ENCODE measurements at regions not wholly inside any gene's neighbourhood (a gene's known extent, or its start where the extent isn't known, plus 50 kb on each side); places are given as distances from the start of the nearest gene placed in this dataset.

- no peak for DNase-seq
Measured at GRCh38 chr4:23332313-23332712, 557.5 kb downstream of the PPARGC1A start.

GRCh38 chr4:23327120-23327519 lies 562.7 kb downstream of the PPARGC1A start:
- no peak for DNase-seq

DNA sequence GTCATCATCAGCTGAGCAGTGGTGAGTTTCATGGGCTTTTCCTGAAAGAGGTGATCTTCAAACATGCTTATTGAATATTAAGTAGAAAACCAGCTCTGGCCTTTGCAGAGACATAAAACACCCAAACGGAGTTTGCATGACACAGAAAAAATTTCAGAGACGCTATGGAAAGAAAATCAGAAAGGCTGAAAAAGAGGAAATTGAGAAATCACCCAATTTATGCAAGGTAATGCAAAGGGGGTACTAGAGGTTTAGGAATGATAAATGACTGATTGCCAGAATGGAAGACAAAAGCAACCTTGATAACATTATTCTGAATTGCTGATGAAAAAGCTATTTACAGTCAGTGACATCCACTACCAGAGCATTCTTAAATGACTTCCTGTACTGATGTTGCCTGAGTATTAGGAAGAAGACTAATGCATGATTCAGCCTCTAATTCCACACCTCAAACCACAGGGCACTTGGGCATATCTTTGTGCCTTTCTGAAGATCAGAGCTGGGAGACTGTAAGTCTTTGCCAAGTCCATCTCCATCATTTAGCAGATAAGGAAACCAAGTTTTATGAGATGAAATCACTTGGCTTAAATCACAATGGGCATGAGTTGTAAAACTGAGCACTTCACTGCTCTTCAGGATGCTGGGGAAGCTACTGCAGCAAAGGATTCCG lies 565.7 kb downstream of the PPARGC1A start:
- DNase-seq, result no peak

DNA sequence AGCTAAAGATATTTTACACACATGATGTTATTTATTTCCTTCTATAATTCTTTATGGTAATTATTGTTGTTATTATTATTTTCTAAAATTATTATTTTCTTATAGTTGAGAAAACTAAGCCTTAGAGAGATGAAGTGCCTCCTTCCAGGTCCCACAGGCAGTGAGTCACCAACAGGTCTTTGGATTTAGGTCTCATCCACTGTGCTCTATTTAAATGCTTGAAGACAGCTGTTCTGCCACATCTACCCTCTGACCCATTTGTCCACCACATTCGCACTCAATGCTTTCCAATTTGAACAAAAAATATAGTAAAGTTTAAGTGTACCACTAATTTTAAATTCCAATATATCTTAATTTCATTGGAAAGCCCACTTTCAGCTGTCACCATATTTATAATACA lies 566.4 kb downstream of the PPARGC1A start:
- no peak for DNase-seq

GRCh38 chr4:23322732-23323131 lies 567.1 kb downstream of the PPARGC1A start:
- no peak for DNase-seq

DNA sequence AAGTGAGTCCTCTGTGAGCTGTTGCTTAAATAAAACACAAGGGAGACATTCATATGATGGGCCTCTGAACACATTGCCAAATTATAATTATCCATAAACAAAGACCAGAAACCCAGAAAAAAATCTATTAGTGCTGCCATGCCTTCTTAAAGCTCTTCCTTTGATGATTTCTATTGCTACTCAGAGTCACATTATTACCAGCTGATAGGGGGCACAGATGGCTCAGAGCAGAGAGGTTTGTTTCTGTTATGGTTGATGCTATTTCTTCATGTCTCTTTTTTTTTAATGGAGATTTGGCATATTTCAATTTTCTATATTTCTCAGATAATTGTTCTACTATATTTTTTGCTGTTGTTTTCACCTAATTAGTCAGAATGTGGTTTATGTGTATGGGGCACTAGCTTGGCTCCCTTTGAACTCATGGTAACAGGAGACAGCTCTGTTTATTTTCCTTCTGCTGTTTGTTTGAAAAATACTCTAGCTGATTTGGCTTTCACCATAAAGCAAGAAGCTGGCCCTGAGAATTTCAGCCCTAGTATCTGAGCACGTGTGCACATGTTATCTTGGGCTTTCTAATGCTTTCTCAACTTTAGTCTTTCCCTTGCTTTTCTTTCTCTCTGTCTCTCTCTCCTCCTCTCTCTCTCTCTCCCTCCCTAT lies 568.8 kb downstream of the PPARGC1A start:
- no peak for DNase-seq

DNA sequence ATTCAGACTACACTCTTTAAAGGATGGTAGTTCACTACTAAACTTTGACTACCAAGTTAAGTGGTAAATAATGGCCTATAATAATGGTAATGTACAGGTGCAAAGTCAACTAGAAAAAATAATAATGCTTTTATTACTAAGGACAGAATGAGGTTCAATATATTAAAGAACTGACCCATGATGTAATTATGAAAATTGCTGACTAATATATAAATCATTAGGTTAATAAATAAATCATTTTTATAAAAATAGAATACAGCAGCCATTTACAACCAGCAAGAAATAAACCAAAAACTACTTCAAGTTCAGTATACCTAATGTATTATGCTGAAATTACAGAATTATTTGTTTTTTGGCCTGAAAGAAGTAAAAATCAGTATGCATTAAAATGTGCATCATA lies 577.2 kb downstream of the PPARGC1A start:
- no peak for DNase-seq

- DNase-seq, result no peak
Measured at GRCh38 chr4:23311983-23312382, 577.9 kb downstream of the PPARGC1A start.

DNA sequence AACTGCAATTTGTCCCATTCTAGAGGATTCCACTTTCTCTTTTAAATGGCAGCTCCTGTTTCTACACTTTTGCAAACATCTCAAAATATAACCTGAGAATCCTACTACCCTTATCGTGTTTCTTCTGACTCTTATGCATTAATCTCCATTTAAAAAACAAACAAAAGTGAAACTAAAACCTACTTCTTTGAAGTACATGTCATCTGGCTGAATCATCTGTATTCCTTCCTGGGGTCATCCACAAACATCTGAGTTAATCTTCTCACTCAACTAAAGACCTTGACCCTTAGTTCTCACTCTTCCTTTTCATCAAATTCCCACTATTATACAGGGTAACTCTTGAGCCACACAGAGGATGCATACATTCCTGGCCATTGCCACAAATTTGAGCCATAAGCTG lies 584.8 kb downstream of the PPARGC1A start:
- DNase-seq, result no peak

DNA sequence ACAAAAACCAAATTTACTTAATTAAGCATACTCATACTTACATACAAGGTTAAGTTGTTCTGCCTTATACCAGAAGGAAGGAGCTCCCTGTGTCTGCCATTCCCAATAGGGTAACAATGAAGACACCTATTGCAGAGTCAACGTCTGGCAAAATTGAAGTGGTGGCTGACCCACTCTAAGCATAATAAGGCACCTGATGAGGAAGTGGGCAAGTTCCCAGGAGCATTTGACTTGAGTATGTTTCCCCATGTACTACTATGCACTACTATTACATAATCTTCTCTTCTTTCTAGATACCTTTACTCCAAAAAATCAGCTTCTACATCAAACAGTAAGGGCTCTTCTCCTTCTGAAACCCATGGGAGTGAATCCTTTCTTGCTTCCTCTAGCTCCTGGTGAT lies 591.5 kb downstream of the PPARGC1A start:
- no peak for DNase-seq

DNA sequence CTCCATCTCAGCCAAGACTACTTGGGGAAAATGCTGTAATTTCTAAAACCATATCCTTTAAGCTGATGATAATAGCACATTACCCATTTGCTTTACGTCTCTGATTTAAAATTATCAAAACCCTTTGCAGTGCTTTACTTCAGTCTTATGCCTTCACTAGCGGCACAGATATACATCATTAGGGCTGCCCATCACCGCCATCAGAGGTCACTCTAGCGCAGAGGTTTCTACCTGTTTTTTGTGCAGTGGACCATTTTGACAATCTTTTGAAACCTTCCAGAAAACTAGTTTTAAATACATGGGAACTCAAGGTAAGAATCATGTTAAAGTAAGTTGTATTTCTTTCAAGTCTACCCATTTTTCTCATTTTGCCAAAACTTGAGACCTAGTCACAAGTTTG lies 592.5 kb downstream of the PPARGC1A start:
- no peak for DNase-seq

DNA sequence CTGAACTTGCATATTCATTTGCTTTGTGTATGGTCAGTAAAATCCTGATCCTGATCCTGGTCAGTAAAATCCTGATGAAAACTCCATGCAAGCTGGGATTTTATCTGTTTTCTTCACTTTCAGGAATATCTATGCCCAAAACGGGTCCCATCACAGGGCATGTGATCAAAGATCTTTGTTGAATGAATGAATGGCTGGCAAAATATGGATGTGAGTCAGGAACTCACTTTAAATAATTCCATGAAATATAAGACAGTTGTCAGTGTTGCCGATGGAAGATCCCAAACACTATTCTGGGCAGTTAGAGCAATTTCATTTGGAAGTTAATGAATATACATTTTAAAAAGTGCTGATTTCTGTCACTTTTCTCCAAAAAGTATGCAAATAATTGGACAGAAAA lies 598.4 kb downstream of the GBA3 start:
- no peak for DNase-seq

DNA sequence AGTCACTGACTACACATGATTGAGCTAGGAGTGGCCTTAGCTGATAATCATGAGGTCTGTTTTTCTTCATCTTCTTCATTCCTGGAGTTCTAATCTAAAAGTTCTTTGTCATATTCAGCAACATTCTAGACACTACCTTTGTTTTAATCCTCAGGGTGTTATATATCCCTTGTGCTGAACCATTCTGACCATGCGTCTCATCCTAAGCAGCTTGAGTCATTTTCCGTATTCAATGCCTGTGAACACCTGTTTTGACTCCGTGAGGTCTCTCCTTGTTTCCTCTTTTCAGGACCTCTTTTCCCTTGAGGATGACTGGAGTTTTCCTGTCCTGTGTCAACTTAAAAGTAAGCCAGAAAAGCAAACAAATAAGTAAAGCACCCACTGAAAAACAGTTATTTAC lies 597.9 kb downstream of the GBA3 start:
- no peak for DNase-seq

GRCh38 chr4:23279377-23279986 lies 586.7 kb downstream of the GBA3 start:
- no peak for DNase-seq

DNA sequence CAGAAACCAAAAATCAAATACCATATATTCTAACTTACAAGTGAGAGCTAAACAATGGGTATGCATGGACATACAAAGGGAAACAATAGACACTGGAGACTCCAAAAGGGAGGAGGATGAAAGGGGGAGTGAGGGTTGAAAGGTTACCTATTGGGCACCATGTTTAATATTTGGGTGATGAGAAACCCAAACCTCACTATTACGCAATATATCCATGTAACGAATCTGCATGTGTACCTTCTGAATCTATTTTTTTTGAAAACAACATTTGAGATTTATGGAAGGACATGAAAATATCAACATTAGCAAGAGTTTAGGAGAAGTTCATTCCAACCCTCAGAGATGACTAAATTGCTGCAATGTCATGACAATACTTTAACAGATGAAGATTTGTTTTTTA lies 586.1 kb downstream of the GBA3 start:
- DNase-seq, result no peak

- no peak for DNase-seq
Measured at GRCh38 chr4:23276076-23276475, 583.3 kb downstream of the GBA3 start.

DNA sequence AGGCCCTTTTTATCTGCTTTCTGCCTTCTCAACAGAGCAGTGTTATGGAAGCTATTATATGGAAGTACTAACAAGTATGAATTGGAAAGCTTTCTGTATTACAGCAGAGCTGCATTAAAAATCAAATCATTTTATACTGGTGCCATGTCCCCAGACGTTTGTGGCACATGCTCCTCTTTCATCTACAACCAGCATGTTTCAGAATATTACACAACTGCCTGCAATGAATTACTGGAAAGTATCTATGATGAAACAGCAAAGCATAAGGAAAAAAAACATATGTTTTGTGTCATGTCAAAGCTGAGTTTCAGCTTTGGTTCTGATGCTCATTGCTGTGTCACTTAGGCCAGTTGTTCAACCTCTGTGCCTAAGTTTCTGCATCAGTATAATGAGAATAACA lies 576.8 kb downstream of the GBA3 start:
- no peak for DNase-seq

GRCh38 chr4:23268072-23268771 lies 575.5 kb downstream of the GBA3 start:
- DNase-seq, result no peak

DNA sequence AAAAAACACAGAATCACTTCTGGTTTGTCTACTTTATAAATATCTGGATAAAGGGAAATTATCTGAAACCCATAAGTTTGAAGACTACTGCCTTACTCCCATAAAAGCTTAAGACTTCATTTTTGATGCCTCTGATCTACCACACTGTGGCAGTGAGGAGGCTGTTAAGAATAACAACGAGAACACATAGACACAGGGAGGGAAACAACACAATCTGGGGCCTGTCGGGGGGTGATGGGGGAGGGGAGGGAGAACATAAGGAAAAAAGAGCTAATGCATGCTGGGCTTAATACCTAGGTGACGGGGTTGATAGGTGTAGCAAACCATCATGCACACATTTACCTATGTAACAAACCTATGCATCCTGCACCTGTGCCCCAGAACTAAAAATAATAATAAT lies 573.7 kb downstream of the GBA3 start:
- DNase-seq, result no peak

GRCh38 chr4:23260511-23260910 lies 567.8 kb downstream of the GBA3 start:
- no peak for DNase-seq

- DNase-seq, result no peak
Measured at GRCh38 chr4:23245203-23245832, 552.6 kb downstream of the GBA3 start.

DNA sequence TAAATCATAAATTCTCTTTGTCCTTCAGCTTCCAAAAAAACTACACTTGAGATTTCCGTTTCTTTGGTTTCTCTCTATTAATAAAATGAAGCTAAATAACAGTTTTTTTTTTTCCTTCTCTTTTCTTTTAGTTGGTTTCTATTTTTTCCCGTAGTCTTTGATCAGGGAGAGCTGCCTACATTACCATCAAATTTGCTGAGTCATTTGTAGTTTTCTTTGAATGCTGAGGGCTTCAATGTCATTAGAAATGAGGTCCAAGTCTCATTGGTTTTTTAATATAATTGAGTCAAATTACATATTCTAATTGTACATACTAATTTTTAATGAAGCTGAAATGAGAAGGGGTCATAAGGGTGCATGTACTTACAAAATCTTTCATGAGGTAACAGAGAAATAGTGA lies 550.2 kb downstream of the GBA3 start:
- no peak for DNase-seq

DNA sequence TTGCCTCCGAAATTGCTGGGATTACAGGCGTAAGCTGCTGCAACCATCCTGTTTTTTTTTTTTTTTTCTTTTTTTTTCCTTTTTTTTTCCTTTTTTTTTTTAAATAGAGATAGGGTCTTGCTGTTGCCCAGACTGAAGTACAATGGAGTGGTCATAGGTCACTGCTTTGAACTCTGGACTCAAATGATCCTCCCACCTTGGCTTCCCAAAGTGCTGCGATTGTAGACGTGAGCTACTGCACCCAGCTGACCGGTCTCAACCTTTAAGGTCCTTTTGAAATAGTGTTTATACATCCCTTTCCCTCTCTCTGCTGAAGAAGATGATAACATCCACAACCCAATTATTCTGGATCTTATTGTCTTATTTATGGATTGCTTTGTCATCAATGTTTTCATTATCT lies 548.7 kb downstream of the GBA3 start:
- no peak for DNase-seq

- no peak for DNase-seq
Measured at GRCh38 chr4:23238848-23239247, 546.1 kb downstream of the GBA3 start.
